ENCODE measurements at regions not wholly inside any gene's neighbourhood (a gene's known extent, or its start where the extent isn't known, plus 50 kb on each side); places are given as distances from the start of the nearest gene placed in this dataset.

GRCh38 chr9:86408121-86408520 is 53.9 kb upstream of the TUT7 start:
- H3K27ac Mint-ChIP-seq: no peak overlapping the region
- ChIA-PET POLR2A (no interaction called here), CTCF (interaction anchor here (1.7 kb wide), 1 partner anchor 206 kb away, joined by 4 read pairs; no protein-coding TSS in a partner anchor)
- H3K27me3 Mint-ChIP-seq: peaks cover 5% of the 10 kb centered on the region
- no peaks in the 10 kb centered on the region for H3K9me3 Mint-ChIP-seq
- H3K36me3 Mint-ChIP-seq (ENCODE audit: low read depth): no peaks in the 10 kb centered on the region
- H3K4me1 Mint-ChIP-seq: peaks cover 3% of the 10 kb centered on the region
- DNase-seq: no peak
- H3K4me3 Mint-ChIP-seq: no peak overlapping the region

GRCh38 chr9:86407022-86407421 is 52.8 kb upstream of the TUT7 start:
- Mint-ChIP-seq H3K4me1 (peaks cover 3% of the 10 kb centered on the region), H3K9me3 (no peaks in the 10 kb centered on the region), H3K27me3 (peaks cover 2% of the 10 kb centered on the region), H3K27ac (no peak overlapping the region), H3K36me3 (ENCODE audit: low read depth) (no peaks in the 10 kb centered on the region), H3K4me3 (no peak overlapping the region)
- no peak for DNase-seq
- ChIA-PET CTCF (no interaction called here), POLR2A (no interaction called here)

- peaks cover 3% of the 10 kb centered on the region for H3K4me1 Mint-ChIP-seq
- ChIA-PET CTCF (interaction anchor here (1.8 kb wide), 1 partner anchor 8 kb away, joined by 13 read pairs; no protein-coding TSS in a partner anchor), POLR2A (interaction anchor here (0.6 kb wide), 1 partner anchor 1303 kb away, joined by 6 read pairs; no protein-coding TSS in a partner anchor)
- H3K27ac Mint-ChIP-seq: no peak overlapping the region
- peaks cover 2% of the 10 kb centered on the region for H3K27me3 Mint-ChIP-seq
- H3K4me3 Mint-ChIP-seq: no peak overlapping the region
- H3K9me3 Mint-ChIP-seq: no peaks in the 10 kb centered on the region
- no peaks in the 10 kb centered on the region for H3K36me3 Mint-ChIP-seq (ENCODE audit: low read depth)
- no peak for DNase-seq
Observed at GRCh38 chr9:86406366-86406765, 52.2 kb upstream of the TUT7 start.

GRCh38 chr9:86405926-86406325 is 51.7 kb upstream of the TUT7 start:
- H3K4me1 Mint-ChIP-seq: peaks cover 3% of the 10 kb centered on the region
- H3K4me3 Mint-ChIP-seq: no peak overlapping the region
- H3K27ac Mint-ChIP-seq: no peak overlapping the region
- H3K9me3 Mint-ChIP-seq: no peaks in the 10 kb centered on the region
- H3K36me3 Mint-ChIP-seq (ENCODE audit: low read depth): no peaks in the 10 kb centered on the region
- CTCF ChIA-PET: interaction anchor here (1.8 kb wide), 1 partner anchor 8 kb away, joined by 13 read pairs; no protein-coding TSS in a partner anchor
- DNase-seq: no peak
- POLR2A ChIA-PET: no interaction called here
- H3K27me3 Mint-ChIP-seq: peaks cover 2% of the 10 kb centered on the region

GRCh38 chr9:86405086-86405491 is 50.9 kb upstream of the TUT7 start:
- no peak for DNase-seq
- Mint-ChIP-seq H3K4me1 (peaks cover 3% of the 10 kb centered on the region), H3K4me3 (no peak overlapping the region), H3K36me3 (ENCODE audit: low read depth) (no peaks in the 10 kb centered on the region), H3K27ac (no peak overlapping the region), H3K27me3 (peaks cover 3% of the 10 kb centered on the region), H3K9me3 (no peaks in the 10 kb centered on the region)
- ChIA-PET CTCF (interaction anchor here (0.7 to 1.8 kb wide), 2 partner anchors 9 to 16 kb away, joined by 3 to 13 read pairs; no protein-coding TSS in a partner anchor), POLR2A (no interaction called here)
